Left lobe of liver (tissue), 2 donors: ENCODE measurements at regions not wholly inside any gene's neighbourhood (a gene's known extent, or its start where the extent isn't known, plus 50 kb on each side); places are given as distances from the start of the nearest gene placed in this dataset.

Experiments used
- ATAC-seq: fragments of 200-7000 bp; cut with Tn5 transposase; one replicate; pipeline ENCODE4 v1.9.1; 2020; ENCODE audit warnings: mild to moderate bottlenecking, moderate library complexity
- DNase-seq: peaks from one replicate; pipeline ENCODE4 v3.0.0-alpha.2; 2020; ENCODE audit warnings: low spot score
- donor health status: DM: no; HTN: no; CAD: no; lungs with moderate emphysema.
- donor health status: DM: no; HTN: yes; CAD: no.

- no peak for DNase-seq
- no peak for ATAC-seq
Measured at GRCh38 chr18:45168866-45169600, 446.2 kb upstream of the SLC14A2 start.

- no peak for DNase-seq
- ATAC-seq = no peak
Measured at GRCh38 chr18:45169610-45170009, 445.7 kb upstream of the SLC14A2 start.

- ATAC-seq (no peak), DNase-seq (no peak)
Measured at GRCh38 chr18:45171679-45172191, 443.5 kb upstream of the SLC14A2 start.

GRCh38 chr18:45173327-45173726 is 441.9 kb upstream of the SLC14A2 start:
- DNase-seq = no peak
- no peak for ATAC-seq

GRCh38 chr18:45173799-45174519 is 441.3 kb upstream of the SLC14A2 start:
- ATAC-seq = no peak
- no peak for DNase-seq

GRCh38 chr18:45174629-45175136 is 440.6 kb upstream of the SLC14A2 start:
- ATAC-seq = no peak
- DNase-seq = no peak

- no peak for DNase-seq
- ATAC-seq = no peak
Measured at GRCh38 chr18:45175511-45175910, 439.8 kb upstream of the SLC14A2 start.

GRCh38 chr18:45186832-45187231 is 428.4 kb upstream of the SLC14A2 start:
- ATAC-seq = no peak
- no peak for DNase-seq

GRCh38 chr18:45191795-45192194 is 423.5 kb upstream of the SLC14A2 start:
- ATAC-seq (no peak), DNase-seq (no peak)

GRCh38 chr18:45197526-45197970 is 417.7 kb upstream of the SLC14A2 start:
- ATAC-seq = no peak
- DNase-seq = no peak

- no peak for ATAC-seq
- no peak for DNase-seq
Measured at GRCh38 chr18:45198526-45198925, 416.8 kb upstream of the SLC14A2 start.

GRCh38 chr18:45201029-45201428 is 414.2 kb upstream of the SLC14A2 start:
- DNase-seq (no peak), ATAC-seq (no peak)

GRCh38 chr18:45201489-45201888 is 413.8 kb upstream of the SLC14A2 start:
- DNase-seq (no peak), ATAC-seq (no peak)

- ATAC-seq (no peak), DNase-seq (no peak)
Measured at GRCh38 chr18:45202061-45202460, 413.2 kb upstream of the SLC14A2 start.

GRCh38 chr18:45203677-45204076 is 411.6 kb upstream of the SLC14A2 start:
- DNase-seq = no peak
- no peak for ATAC-seq

GRCh38 chr18:45207328-45207727 is 407.9 kb upstream of the SLC14A2 start:
- ATAC-seq (no peak), DNase-seq (no peak)

- DNase-seq (no peak), ATAC-seq (no peak)
Measured at GRCh38 chr18:45208164-45208563, 407.1 kb upstream of the SLC14A2 start.

GRCh38 chr18:45212181-45213039 is 402.9 kb upstream of the SLC14A2 start:
- peak; percentile 82 for DNase-seq
- ATAC-seq = peak; percentile 100

GRCh38 chr18:45213040-45213333 is 402.3 kb upstream of the SLC14A2 start:
- peak; percentile 31 for ATAC-seq
- DNase-seq = no peak

- DNase-seq = no peak
- ATAC-seq = no peak
Measured at GRCh38 chr18:45218436-45218835, 396.8 kb upstream of the SLC14A2 start.

GRCh38 chr18:45221363-45221762 is 393.9 kb upstream of the SLC14A2 start:
- ATAC-seq = no peak

More at GRCh38 chr18:45221363-45221762, 393.9 kb upstream of the SLC14A2 start:
- DNase-seq = no peak
